NCI-H226 (cell line): ENCODE measurements at regions not wholly inside any gene's neighbourhood (a gene's known extent, or its start where the extent isn't known, plus 50 kb on each side); places are given as distances from the start of the nearest gene placed in this dataset.

ENCODE experiments used
- DNase-seq: peaks from one replicate; pipeline ENCODE4 v3.0.0-alpha.2; 2015

DNA sequence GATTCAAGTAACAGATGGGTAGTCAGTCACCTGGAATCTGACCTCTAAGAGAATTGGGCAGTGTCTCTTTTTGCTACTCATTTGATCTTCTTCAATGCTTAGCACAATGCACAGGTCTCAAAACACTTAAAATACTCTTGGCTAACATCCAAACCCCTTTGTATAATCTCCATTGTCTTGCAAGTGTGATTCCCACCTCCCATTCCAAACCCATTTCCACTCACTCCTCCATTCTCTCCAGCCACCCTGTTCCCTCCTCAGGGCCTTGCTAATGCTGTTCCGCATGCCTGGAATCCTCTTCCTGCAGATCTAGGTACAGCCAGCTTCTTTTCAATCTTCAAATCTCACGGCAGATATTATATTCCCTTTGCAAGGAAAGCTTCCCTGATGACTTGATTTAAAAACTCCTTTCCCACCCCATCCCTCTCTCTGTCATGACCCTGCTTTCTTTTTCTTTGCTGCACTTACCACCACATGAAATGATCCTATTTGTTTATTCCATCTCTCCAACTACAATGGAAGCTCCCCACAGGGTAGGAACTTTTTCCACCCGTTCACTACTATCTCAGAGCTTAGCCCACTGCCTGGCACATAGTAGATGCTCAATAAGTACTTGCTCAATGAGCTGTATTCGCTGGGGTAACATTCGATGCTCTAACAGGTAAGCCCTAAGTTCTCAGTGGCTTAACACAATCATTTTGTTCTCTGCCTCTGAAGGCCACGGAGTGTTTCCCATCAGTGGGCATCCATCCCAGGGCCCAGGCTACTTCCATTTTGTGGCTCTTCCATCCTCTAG, 121.7 kb downstream of the MN1 start:
- no peak for DNase-seq

DNA sequence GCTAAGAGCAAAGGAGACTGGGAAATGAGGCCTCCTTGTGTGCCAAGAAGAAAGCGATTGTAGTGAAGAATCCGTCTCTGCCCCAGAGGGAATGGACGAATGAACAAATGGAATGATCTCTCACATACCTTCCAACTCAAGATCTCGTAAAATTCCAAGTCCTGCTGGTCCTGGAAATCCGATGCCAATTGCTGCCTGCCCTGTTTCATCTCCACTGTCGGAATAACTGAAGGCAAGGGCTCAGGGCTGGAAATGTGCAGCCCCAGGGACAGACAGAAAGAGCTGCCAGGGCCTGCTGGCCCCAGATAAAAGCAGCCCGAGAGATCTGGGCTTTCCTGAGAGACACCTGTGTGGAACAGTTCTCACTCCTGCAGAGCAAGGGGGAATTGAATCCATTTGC, 120.9 kb downstream of the MN1 start:
- DNase-seq: no peak

DNA sequence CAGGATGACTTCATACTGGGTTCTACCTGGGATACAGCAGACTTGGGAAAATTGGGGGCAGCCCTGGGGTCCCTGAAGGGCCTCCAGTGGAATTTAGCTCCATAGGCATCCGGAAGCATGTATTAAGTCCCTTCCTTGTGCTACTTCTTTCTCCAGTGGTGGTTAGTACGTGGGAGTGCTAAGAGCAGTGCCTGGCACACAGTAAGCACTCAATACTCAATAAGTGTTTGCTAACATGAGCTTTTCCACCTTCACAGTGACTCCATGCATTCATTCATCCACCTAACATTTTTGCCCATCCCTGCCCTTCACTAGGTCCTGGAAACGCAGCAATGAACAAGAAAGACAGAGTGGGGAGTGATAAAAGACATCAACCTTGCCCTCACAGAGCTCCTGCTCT, 120.5 kb downstream of the MN1 start:
- no peak for DNase-seq

DNA sequence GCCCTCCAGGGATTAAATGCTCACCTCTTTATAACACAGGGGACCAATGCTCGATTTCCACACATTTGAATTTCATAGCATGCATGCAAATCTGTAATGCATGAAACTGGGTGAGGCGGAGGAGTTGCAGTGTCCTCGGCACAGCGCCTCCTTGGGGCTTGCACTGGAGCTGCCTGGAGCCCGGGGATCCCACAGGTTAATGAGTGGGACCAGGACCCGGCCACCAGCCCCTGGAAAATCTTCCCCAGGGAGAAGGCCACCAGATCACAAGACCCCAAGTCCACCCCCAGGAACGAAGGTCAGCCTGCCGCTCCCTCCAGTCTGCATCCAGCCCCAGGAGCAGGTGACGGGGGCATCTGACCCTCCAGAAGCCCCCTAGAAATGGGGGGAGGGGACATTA, 119.1 kb downstream of the MN1 start:
- DNase-seq: no peak

DNA sequence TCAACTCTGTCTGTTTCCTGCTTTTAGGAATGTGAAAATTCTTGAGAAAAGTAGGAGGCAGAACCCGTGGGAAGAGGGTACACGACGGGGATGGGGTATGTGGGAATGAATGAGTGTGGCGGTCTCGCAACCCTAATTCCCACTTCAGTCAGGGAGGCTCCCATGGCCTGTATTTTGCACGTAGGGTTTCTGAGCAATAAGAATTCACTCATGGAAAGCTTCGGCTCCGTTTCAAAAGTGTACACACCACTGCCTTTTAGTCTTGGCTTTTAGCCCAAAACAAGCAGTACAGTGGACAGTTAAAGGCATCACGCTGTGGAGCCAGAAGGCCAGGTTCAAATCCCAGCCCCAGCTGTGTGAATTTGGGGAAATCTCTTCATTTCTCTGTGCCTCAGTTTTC, 116.7 kb downstream of the MN1 start:
- no peak for DNase-seq

DNA sequence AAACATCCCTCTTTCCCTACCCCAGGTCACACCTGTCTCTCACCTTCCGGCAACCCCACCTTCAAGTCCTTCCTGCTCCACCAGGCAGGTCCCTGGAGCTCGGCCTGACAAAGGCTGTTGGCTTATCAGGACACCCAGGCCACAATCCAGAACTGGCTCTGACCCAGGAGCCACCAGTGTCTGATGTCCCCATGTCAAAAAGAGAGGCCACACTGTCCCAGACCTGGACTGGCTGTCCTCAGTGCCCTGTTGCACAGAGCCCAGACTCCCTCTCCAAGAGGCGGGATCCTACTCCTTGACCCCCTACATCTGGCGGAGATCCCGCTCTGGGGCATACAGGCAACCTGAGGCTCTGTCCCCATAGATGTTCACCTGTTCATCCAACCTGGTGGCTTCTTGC, 116.0 kb downstream of the MN1 start:
- DNase-seq: no peak

DNA sequence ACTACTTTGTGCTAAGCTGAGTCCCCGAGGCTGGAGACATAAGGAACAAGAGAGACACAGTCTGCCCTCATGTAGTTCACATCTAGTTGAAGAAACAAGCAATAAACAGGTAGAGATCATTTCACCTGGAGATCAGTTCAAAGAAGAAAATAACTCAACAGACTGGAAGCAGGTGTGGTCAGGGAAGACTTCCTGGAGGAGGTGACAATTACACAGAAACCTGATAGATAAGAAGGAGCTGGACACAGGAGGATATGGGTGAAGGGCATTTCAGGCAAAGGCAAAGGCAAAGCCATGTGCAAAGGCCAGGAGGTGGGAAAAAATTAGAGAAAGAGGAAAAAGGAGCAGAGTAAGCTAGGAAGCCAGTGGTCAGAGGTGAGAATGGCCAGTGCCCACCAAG, 115.6 kb downstream of the MN1 start:
- DNase-seq: no peak

DNA sequence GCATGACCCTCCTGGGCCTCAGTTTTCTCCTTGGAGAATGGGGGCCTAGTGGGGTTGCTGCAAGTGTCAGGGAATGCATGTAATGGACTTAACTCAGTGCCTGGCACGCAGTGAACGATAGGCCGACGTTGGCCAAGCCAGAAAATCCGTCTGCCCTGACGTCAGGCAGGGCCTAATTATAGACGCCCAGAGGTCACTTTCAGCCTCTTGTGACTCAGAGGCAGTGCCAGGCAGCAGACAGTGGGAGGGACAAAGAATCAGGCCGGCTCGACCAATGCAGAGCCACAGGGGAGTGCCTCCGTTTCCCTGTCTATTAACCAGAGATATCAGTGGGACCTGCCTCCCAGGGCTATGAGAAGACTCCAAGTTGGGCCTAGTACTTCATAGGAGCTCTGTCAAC, 115.0 kb downstream of the MN1 start:
- DNase-seq: no peak

DNA sequence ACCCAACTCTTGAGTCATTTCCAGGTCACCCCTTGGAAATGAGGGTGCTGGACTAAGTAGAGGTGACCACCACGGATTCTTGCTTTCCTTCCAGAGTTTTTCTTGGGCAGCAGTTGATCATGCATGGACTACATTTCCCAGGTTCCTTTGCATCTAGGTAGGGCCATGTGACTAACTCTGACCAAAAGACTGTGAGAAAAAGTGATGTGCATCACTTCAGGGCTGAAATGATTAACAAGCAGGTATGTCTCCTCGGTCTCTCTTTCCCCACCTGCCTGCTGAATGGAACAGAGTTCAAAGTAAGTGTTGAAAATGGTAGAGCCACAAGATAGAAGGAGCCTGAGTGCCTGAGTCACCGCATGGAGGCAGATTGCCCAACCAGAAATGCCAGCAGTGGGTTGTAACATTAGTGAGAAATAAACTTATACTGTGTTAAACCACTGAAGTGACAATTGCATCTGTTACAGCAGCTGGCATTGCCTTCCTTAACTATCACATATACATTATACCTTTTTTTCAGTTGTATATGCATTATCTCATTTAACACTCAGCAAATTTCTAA, 113.5 kb downstream of the MN1 start:
- no peak for DNase-seq

DNA sequence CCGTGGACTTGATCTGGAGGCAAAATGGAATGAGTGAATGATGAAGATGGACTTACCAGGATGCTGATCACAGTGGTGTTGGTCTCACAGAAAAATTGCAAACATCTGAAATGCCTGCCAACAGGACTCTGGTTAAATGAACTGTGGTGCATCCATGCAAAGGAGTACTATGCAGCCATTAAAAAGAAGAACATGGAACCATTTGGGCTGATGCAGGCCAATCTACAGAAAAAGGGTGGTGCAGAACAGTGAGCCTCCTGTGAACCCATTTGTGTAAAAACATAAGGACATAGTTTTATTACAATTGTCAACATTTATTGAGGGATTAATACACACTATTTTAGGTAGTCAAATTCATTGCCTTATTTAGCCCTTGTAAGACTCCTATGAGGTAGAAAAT, 111.9 kb downstream of the MN1 start:
- no peak for DNase-seq

DNA sequence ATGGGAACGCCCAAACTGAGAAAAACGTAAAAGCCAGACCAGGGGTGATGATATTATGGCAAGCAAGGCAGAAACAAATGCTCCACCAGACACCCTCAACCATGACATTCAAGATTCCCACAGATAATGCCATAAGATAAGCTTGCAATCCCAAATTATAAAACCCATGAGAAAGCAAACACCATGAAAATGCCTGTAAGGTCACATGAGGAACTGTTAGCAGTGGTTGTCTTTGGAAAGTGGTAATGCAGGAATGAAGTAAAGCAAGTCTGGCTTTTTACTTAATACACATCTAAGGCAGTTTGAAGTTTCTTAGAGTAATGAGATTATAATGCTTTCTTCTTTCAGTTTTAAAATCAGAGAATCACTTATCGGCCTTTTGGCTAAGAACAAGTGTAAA, 111.0 kb downstream of the MN1 start:
- no peak for DNase-seq

DNA sequence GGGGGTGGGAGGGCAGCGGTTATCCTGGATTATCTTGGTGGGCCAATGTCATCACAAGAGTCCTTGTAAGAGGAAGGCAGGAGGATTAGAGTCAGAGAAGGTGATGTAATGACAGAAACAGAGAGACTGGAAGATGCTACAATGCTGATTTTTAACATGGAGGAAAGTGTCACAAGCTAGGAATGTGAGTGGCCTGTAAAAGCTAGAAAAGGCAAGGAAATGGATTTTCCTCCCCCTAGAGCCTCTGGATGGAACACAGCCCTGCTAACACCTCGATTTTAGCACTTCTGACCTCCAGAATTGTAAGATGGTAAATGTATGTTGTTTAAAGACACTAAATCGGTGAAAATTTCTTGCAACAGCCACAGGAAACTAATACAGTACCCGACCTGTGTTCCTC, 109.3 kb downstream of the MN1 start:
- DNase-seq: no peak

DNA sequence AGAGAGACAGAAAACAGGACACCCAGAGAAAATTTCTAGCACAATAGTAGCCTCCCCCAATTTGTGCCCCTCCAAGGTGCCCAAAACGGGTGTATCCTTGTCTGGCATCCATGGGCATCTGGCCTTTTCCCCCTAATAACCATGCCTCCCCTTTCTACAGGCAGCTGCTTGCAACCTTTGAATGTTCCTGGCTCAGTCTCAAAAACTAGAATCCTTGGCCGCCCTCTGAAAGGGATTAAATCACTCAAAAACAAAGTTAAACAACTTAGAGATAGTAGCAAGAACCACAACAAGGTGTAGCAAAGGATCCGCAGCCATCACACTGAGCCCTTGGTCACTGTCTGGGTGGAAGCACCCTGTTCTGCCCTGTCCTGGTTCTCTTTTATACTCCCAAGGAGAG, 105.6 kb downstream of the MN1 start:
- no peak for DNase-seq

DNA sequence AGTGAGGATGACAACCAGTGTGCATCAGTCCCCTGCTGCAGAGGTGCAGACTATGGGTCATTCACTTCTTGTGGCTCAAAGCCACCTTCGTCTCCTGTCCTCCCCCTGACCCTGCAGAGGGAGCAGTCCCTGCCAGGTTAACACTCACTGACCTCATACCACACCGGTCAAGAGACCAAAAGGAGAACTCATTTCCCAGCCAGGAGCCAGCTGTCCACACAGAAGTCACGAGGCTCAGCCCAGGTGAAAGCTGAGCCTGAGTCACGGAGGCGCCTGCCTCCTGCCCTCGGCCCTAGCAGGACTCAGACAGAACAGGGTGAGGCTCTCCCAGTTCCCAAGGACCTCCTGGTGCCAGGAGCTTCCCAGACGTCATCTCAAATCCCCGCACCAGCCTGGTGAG, 103.7 kb downstream of the MN1 start:
- DNase-seq: no peak
